GM19372 (cell line): ENCODE measurements at regions not wholly inside any gene's neighbourhood (a gene's known extent, or its start where the extent isn't known, plus 50 kb on each side); places are given as distances from the start of the nearest gene placed in this dataset.

Source experiments
- ATAC-seq: cut with Tn5 transposase; IDR thresholded peaks from one replicate; pipeline ENCODE4 v1.9.1; 2021; ENCODE audit warnings: mild to moderate bottlenecking, low read depth, moderate library complexity; ENCODE audit not compliant: unreplicated experiment

GRCh38 chr6:156344491-156344890, 432.7 kb upstream of the ARID1B start:
- ATAC-seq: no peak

- ATAC-seq: no peak
These were observed 439.4 kb upstream of the ARID1B start for GRCh38 chr6:156337801-156338200.

GRCh38 chr6:156336733-156337132, 440.4 kb upstream of the ARID1B start:
- no peak for ATAC-seq

GRCh38 chr6:156336089-156336488, 441.1 kb upstream of the ARID1B start:
- ATAC-seq: no peak

GRCh38 chr6:156334966-156335365, 442.2 kb upstream of the ARID1B start:
- ATAC-seq: no peak

GRCh38 chr6:156319707-156320106, 457.5 kb upstream of the ARID1B start:
- no peak for ATAC-seq

GRCh38 chr6:156316583-156317125, 460.5 kb upstream of the ARID1B start:
- no peak for ATAC-seq

- ATAC-seq: no peak
These were observed 462.0 kb upstream of the ARID1B start for GRCh38 chr6:156315146-156315545.

GRCh38 chr6:156313037-156313436, 464.1 kb upstream of the ARID1B start:
- ATAC-seq: no peak

- no peak for ATAC-seq
These were observed 465.9 kb upstream of the ARID1B start for GRCh38 chr6:156311291-156311690.

GRCh38 chr6:156310701-156311100, 466.5 kb upstream of the ARID1B start:
- no peak for ATAC-seq

- no peak for ATAC-seq
These were observed 468.2 kb upstream of the ARID1B start for GRCh38 chr6:156309017-156309416.

- ATAC-seq: no peak
These were observed 468.6 kb upstream of the ARID1B start for GRCh38 chr6:156308604-156309003.

- no peak for ATAC-seq
These were observed 470.6 kb upstream of the ARID1B start for GRCh38 chr6:156306531-156306930.

GRCh38 chr6:156283091-156283490, 494.1 kb upstream of the ARID1B start:
- ATAC-seq: no peak

- ATAC-seq: no peak
These were observed 495.1 kb upstream of the ARID1B start for GRCh38 chr6:156282087-156282486.

- ATAC-seq: no peak
These were observed 495.9 kb upstream of the ARID1B start for GRCh38 chr6:156281266-156281665.

- ATAC-seq: peak; percentile 43
These were observed 497.1 kb upstream of the ARID1B start for GRCh38 chr6:156280065-156280464.

GRCh38 chr6:156279261-156279969, 497.8 kb upstream of the ARID1B start:
- peak; percentile 74 for ATAC-seq

- ATAC-seq: no peak
These were observed 504.0 kb upstream of the ARID1B start for GRCh38 chr6:156273065-156273711.

- ATAC-seq: no peak
These were observed 507.3 kb upstream of the ARID1B start for GRCh38 chr6:156269751-156270369.
